Chondrocyte (in vitro differentiated cells): ENCODE measurements at regions not wholly inside any gene's neighbourhood (a gene's known extent, or its start where the extent isn't known, plus 50 kb on each side); places are given as distances from the start of the nearest gene placed in this dataset.

Source experiments
- DNase-seq: peaks from one replicate; pipeline ENCODE4 v3.0.0; 2021; ENCODE audit warnings: mixed read lengths, low spot score
- H3K27ac Mint-ChIP-seq: one replicate; pipeline ENCODE4 v1.8.0; 2021; ENCODE audit warnings: mild to moderate bottlenecking, moderate library complexity, mixed read lengths; ENCODE audit not compliant: unreplicated experiment
- H3K27me3 Mint-ChIP-seq: 2 replicates; pipeline ENCODE4 v1.8.0; 2021; ENCODE audit warnings: low read depth, mixed read lengths
- H3K36me3 Mint-ChIP-seq: 2 replicates; pipeline ENCODE4 v1.8.0; 2021; ENCODE audit warnings: low read depth, mixed read lengths
- H3K4me1 Mint-ChIP-seq: 2 replicates; pipeline ENCODE4 v1.8.0; 2021; ENCODE audit warnings: low read depth, mild to moderate bottlenecking, mixed read lengths
- H3K4me3 Mint-ChIP-seq: one replicate; pipeline ENCODE4 v1.8.0; 2021; ENCODE audit warnings: mild to moderate bottlenecking, moderate library complexity, mixed read lengths; ENCODE audit not compliant: unreplicated experiment
- H3K9me3 Mint-ChIP-seq: 2 replicates; pipeline ENCODE4 v1.8.0; 2021; ENCODE audit warnings: low read depth, mixed read lengths
- CTCF ChIP-seq: fragments of 200-600 bp; sonication (generic); IDR thresholded peaks from 2 replicates; pipeline ENCODE4 v1.5.0; 2021; ENCODE audit warnings: antibody characterized with exemption, mild to moderate bottlenecking, moderate library complexity

GRCh38 chr4:120348521-120348920 lies 281.9 kb upstream of the MAD2L1 start:
- Mint-ChIP-seq H3K27ac (no peak overlapping the region), H3K36me3 (no peaks in the 10 kb centered on the region), H3K27me3 (peaks cover 4% of the 10 kb centered on the region), H3K4me3 (no peak overlapping the region), H3K4me1 (no peaks in the 10 kb centered on the region), H3K9me3 (no peaks in the 10 kb centered on the region)
- no peak for DNase-seq
- no peak for TF ChIP-seq CTCF

- H3K36me3 Mint-ChIP-seq = no peaks in the 10 kb centered on the region
- no peak for DNase-seq
- H3K4me1 Mint-ChIP-seq = peaks cover 2% of the 10 kb centered on the region
- H3K27me3 Mint-ChIP-seq = peaks cover 2% of the 10 kb centered on the region
- no peak overlapping the region for H3K4me3 Mint-ChIP-seq
- no peak overlapping the region for H3K27ac Mint-ChIP-seq
- H3K9me3 Mint-ChIP-seq = no peaks in the 10 kb centered on the region
- TF ChIP-seq CTCF = no peak
These were observed 265.1 kb upstream of the MAD2L1 start for GRCh38 chr4:120331486-120332370.

GRCh38 chr4:120329386-120329785 lies 262.7 kb upstream of the MAD2L1 start:
- Mint-ChIP-seq H3K27me3 (no peaks in the 10 kb centered on the region), H3K27ac (no peak overlapping the region), H3K4me3 (no peak overlapping the region), H3K4me1 (peaks cover 2% of the 10 kb centered on the region), H3K9me3 (no peaks in the 10 kb centered on the region), H3K36me3 (no peaks in the 10 kb centered on the region)
- TF ChIP-seq CTCF = no peak
- DNase-seq = no peak

GRCh38 chr4:120327276-120327675 lies 260.6 kb upstream of the MAD2L1 start:
- H3K36me3 Mint-ChIP-seq = no peaks in the 10 kb centered on the region
- peaks cover 2% of the 10 kb centered on the region for H3K4me1 Mint-ChIP-seq
- H3K9me3 Mint-ChIP-seq = no peaks in the 10 kb centered on the region
- DNase-seq = no peak
- no peak overlapping the region for H3K4me3 Mint-ChIP-seq
- no peak for TF ChIP-seq CTCF
- H3K27ac Mint-ChIP-seq = no peak overlapping the region
- H3K27me3 Mint-ChIP-seq = no peaks in the 10 kb centered on the region

GRCh38 chr4:120319046-120319767 lies 252.6 kb upstream of the MAD2L1 start:
- H3K9me3 Mint-ChIP-seq = peaks cover 4% of the 10 kb centered on the region
- no peaks in the 10 kb centered on the region for H3K27me3 Mint-ChIP-seq
- no peak overlapping the region for H3K4me3 Mint-ChIP-seq
- no peak for DNase-seq
- H3K27ac Mint-ChIP-seq = no peak overlapping the region
- TF ChIP-seq CTCF = no peak
- H3K36me3 Mint-ChIP-seq = peaks cover 1% of the 10 kb centered on the region
- peaks cover 9% of the 10 kb centered on the region for H3K4me1 Mint-ChIP-seq
